ENCODE measurements at regions not wholly inside any gene's neighbourhood (a gene's known extent, or its start where the extent isn't known, plus 50 kb on each side); places are given as distances from the start of the nearest gene placed in this dataset.
"Not testable (repeated sequence)": the region's sequence is repeated elsewhere in the genome, so short reads cannot be mapped to it uniquely, and the experiment has no call there.

DNA sequence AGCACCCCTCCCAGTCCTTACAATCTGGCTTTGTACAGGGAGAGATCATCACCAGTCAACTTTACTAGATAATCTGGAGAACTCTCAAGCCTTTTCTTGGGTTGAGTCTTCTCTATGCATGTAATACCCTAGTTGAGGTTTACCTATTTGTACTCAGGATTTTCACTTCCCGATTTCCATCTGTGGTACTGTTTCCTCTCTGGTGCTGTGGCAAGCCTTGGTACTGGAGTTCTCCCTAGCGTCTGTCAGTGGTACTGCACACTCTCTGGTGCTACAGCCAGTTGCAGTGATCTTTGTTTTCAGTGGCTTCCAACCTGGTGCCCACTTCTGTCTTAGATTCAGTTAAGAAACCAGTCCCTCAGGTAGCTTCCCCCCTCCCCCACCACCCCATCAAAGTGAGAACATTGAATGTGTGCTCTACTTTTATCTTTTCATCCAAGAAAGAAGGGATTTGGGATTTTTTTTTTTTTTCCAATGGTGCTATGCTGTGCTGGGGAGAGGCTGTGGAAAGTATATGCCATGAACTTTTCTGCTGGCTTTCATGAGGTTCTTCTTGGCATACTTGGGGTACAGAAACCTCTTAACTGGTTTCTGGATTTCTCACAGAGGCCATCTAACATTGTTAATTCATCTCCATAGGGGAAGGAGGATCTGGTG is 69.4 kb upstream of the EVL start:
- Mint-ChIP-seq H3K36me3 (ENCODE audit: low read depth) (no peaks in the 10 kb centered on the region), H3K9me3 (peaks cover 3% of the 10 kb centered on the region), H3K27me3 (ENCODE audit: low read depth) (peaks cover 27% of the 10 kb centered on the region), H3K4me1 (ENCODE audit: low read depth) (peaks cover 8% of the 10 kb centered on the region), H3K27ac (no peak overlapping the region), H3K4me3 (ENCODE audit: low read depth) (no peak overlapping the region)
- intact Hi-C loops (cut with micrococcal nuclease): loop anchor here (1.0 kb wide), 1 partner anchor 14 kb away; no protein-coding TSS in a partner anchor
- DNase-seq (ENCODE audit: low spot score): peak; percentile 47

- Mint-ChIP-seq H3K9me3 (peaks cover 9% of the 10 kb centered on the region), H3K4me3 (ENCODE audit: low read depth) (no peak overlapping the region), H3K27me3 (ENCODE audit: low read depth) (peaks cover 26% of the 10 kb centered on the region), H3K27ac (no peak overlapping the region), H3K4me1 (ENCODE audit: low read depth) (peaks cover 8% of the 10 kb centered on the region), H3K36me3 (ENCODE audit: low read depth) (no peaks in the 10 kb centered on the region)
- intact Hi-C loops (cut with micrococcal nuclease): no loop called here
- DNase-seq (ENCODE audit: low spot score): no peak
Measured at GRCh38 chr14:99996951-99997571, 68.2 kb upstream of the EVL start.

- H3K4me3 Mint-ChIP-seq (ENCODE audit: low read depth); DNase-seq (ENCODE audit: low spot score); H3K4me1 Mint-ChIP-seq (ENCODE audit: low read depth); intact Hi-C loops (cut with micrococcal nuclease); H3K27me3 Mint-ChIP-seq (ENCODE audit: low read depth); H3K27ac Mint-ChIP-seq; H3K36me3 Mint-ChIP-seq (ENCODE audit: low read depth): not testable (repeated sequence)
- H3K9me3 Mint-ChIP-seq: peaks cover 25% of the 10 kb centered on the region
Measured at GRCh38 chr14:100000398-100000797, 64.8 kb upstream of the EVL start.

DNA sequence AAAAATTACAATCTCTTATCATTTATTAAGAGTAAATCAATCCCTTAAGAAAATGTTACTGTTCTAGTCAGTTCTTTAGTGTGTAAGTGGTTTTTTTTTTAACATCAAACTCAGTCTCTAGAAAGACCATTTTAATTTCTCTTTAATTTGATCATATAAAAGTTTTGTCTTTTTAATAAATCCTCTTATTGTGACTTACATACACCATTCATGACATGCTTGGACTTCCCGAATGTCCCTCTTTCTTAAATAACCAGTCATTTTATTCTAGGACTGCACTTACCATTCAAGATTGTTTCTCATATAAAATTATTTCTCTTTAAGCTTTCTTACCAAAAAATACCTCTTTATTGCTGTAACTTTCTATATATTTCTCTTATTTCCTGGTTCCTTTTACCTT is 60.8 kb upstream of the EVL start:
- Mint-ChIP-seq H3K4me3 (ENCODE audit: low read depth) (no peak overlapping the region), H3K27ac (no peak overlapping the region), H3K36me3 (ENCODE audit: low read depth) (peaks cover 11% of the 10 kb centered on the region), H3K9me3 (peaks cover 28% of the 10 kb centered on the region), H3K4me1 (ENCODE audit: low read depth) (no peaks in the 10 kb centered on the region), H3K27me3 (ENCODE audit: low read depth) (peaks cover 5% of the 10 kb centered on the region)
- no peak for DNase-seq (ENCODE audit: low spot score)
- intact Hi-C loops (cut with micrococcal nuclease): no loop called here

DNA sequence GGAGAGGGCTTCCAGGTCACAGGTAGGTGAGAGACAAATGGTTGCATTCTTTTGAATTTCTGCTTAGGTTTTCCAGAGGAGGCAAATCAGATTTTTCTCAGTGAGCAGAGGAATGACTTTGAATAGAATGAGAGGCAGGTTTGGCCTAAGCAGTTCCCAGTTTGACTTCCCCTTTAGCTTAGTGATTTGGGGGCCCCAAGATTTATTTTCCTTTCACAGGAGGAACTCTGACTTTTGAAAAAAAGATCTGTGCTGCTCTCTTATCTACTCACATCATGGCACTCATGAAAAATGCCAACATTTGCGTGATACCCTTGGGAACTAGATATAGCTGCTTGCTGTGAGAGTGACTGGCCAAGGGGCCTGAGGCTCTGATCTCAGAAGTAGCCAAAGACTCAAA is 58.0 kb upstream of the EVL start:
- no peak for DNase-seq (ENCODE audit: low spot score)
- Mint-ChIP-seq H3K27me3 (ENCODE audit: low read depth) (peaks cover 7% of the 10 kb centered on the region), H3K9me3 (peaks cover 19% of the 10 kb centered on the region), H3K4me3 (ENCODE audit: low read depth) (no peak overlapping the region), H3K27ac (no peak overlapping the region), H3K36me3 (ENCODE audit: low read depth) (peaks cover 11% of the 10 kb centered on the region), H3K4me1 (ENCODE audit: low read depth) (peaks cover under 1% of the 10 kb centered on the region)
- intact Hi-C loops (cut with micrococcal nuclease): no loop called here

GRCh38 chr14:100009802-100010201 is 55.4 kb upstream of the EVL start:
- H3K27me3 Mint-ChIP-seq (ENCODE audit: low read depth); H3K4me3 Mint-ChIP-seq (ENCODE audit: low read depth); intact Hi-C loops (cut with micrococcal nuclease); H3K9me3 Mint-ChIP-seq; H3K4me1 Mint-ChIP-seq (ENCODE audit: low read depth); DNase-seq (ENCODE audit: low spot score); H3K36me3 Mint-ChIP-seq (ENCODE audit: low read depth); H3K27ac Mint-ChIP-seq: not testable (repeated sequence)

DNA sequence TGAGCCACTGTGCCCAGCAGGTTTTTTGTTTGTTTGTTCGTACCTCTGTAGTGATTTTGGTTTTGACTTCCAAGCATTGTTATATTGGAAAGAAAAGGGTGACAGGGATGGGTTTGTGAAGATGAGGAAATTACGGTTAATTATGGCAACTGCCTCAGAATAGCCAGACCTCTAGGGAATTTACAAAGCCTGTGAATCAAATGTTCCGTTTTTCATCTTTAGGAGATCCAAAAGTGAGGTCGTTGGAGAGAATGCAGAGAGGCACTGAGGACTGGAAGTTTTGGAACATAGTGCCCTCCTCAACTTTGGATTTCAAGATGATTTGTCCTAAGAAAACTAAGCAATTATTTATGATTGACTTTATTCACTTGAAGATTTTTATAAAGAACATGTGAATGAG is 54.5 kb upstream of the EVL start:
- no peak for DNase-seq (ENCODE audit: low spot score)
- Mint-ChIP-seq H3K36me3 (ENCODE audit: low read depth) (no peaks in the 10 kb centered on the region), H3K27ac (no peak overlapping the region), H3K27me3 (ENCODE audit: low read depth) (peaks cover 7% of the 10 kb centered on the region), H3K9me3 (peaks cover under 1% of the 10 kb centered on the region), H3K4me1 (ENCODE audit: low read depth) (peaks cover 6% of the 10 kb centered on the region), H3K4me3 (ENCODE audit: low read depth) (no peak overlapping the region)
- intact Hi-C loops (cut with micrococcal nuclease): no loop called here

DNA sequence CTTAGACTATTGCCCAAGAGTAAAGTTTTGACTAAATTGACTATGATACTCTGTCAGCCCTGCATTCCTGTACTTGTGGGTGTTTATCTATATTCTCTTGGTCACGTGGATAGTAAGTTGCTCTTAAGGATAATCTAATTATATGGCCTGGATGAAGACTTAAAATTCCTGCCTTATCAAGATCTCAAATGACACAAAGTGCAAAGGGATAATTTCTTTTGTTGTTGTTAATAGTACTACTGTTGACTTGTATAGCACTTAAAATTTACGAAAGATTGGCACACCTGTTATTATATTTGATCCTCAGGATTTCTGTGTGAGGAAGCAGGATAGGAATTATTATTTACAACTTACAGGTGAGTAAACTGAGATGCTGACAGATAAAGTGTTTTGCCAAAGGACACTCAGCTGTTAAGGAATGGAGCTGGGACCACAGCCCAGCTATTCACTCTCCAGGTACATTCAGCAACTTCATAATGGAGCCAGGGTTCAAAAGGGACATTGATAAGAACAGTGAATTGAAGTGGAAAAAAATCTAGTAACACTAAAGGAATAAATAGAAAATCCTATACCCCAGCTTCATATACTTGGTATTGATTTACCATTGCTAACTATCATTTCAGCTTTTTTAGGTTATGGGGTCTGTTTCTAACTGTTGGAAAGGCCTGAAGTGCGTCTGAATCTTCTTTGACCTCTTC is 53.4 kb upstream of the EVL start:
- peaks cover 6% of the 10 kb centered on the region for H3K4me1 Mint-ChIP-seq (ENCODE audit: low read depth)

DNA sequence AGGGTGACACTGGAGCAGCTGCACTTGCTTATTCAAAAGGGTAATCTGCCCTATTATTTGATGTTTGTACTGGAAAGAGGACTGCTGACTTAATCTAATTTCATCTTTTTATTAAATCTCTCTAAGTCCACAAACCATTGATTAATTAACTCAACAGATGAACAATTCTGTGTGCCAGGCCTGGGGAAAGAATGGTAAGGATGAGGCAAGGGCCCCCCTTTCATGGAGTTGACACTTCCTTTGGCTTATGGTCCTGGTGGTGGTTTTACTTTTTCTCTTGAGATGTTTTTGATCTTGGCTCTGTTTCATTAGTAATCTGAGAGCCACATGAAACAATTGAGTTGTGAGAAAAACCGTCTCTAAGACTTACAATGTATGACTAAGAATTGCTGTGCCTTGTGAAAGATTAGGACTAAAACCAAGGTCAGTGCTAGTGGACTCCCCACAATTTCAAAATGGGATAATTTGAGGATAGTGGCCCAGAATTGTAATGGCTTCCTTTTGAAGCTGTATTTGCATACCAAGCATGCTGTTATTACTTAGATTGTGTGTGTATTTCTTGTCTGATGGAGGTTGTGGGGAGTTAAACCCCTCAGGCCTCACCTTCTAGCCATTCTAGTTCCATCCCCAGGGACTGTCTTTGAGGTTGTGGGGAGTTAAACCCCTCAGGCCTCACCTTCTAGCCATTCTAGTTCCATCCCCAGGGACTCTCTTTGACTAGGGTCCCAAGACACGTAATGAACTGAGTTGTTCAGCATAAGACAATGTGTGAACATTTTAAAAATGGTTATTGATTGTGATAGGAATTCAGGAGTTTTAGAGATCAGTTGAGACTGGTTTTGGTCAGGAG is 52.5 kb upstream of the EVL start:
- H3K4me3 Mint-ChIP-seq (ENCODE audit: low read depth): no peak overlapping the region
- H3K9me3 Mint-ChIP-seq: no peaks in the 10 kb centered on the region
- H3K27me3 Mint-ChIP-seq (ENCODE audit: low read depth): peaks cover 6% of the 10 kb centered on the region
- H3K4me1 Mint-ChIP-seq (ENCODE audit: low read depth): peaks cover 6% of the 10 kb centered on the region
- no peak overlapping the region for H3K27ac Mint-ChIP-seq
- DNase-seq (ENCODE audit: low spot score): no peak
- intact Hi-C loops (cut with micrococcal nuclease): no loop called here
- H3K36me3 Mint-ChIP-seq (ENCODE audit: low read depth): no peaks in the 10 kb centered on the region

More for the DNA sequence above, 53.4 kb upstream of the EVL start:
- DNase-seq (ENCODE audit: low spot score): no peak
- Mint-ChIP-seq H3K27me3 (ENCODE audit: low read depth) (peaks cover 7% of the 10 kb centered on the region), H3K27ac (no peak overlapping the region), H3K4me3 (ENCODE audit: low read depth) (no peak overlapping the region), H3K9me3 (no peaks in the 10 kb centered on the region), H3K36me3 (ENCODE audit: low read depth) (no peaks in the 10 kb centered on the region)
- intact Hi-C loops (cut with micrococcal nuclease): no loop called here

- no peaks in the 10 kb centered on the region for H3K9me3 Mint-ChIP-seq
- peaks cover 6% of the 10 kb centered on the region for H3K4me1 Mint-ChIP-seq (ENCODE audit: low read depth)
- H3K27ac Mint-ChIP-seq: no peak overlapping the region
- intact Hi-C loops (cut with micrococcal nuclease): no loop called here
- no peak for DNase-seq (ENCODE audit: low spot score)
- H3K36me3 Mint-ChIP-seq (ENCODE audit: low read depth): no peaks in the 10 kb centered on the region
- H3K27me3 Mint-ChIP-seq (ENCODE audit: low read depth): peaks cover 6% of the 10 kb centered on the region
- H3K4me3 Mint-ChIP-seq (ENCODE audit: low read depth): no peak overlapping the region
Measured at GRCh38 chr14:100015251-100015655, 50.0 kb upstream of the EVL start.
